PC-3 (cell line): ENCODE measurements at regions not wholly inside any gene's neighbourhood (a gene's known extent, or its start where the extent isn't known, plus 50 kb on each side); places are given as distances from the start of the nearest gene placed in this dataset.

Experiments used
- CTCF ChIP-seq: fragments of 300-600 bp; sonication (generic); conservative IDR thresholded peaks from 2 replicates; pipeline ENCODE4 v1.5.1; 2017; ENCODE audit warnings: antibody characterized with exemption, low read depth, mild to moderate bottlenecking, low read length
- EZH2phosphoT487 ChIP-seq: fragments of 300-600 bp; sonication (generic); IDR thresholded peaks from 2 replicates; pipeline ENCODE4 v1.6.1; 2018; ENCODE audit warnings: mild to moderate bottlenecking, antibody characterized with exemption, low read length, borderline replicate concordance

GRCh38 chr5:107002115-107002514 lies 668.6 kb downstream of the EFNA5 start:
- TF ChIP-seq CTCF: no peak
- TF ChIP-seq EZH2phosphoT487: no peak
